H9 (cell line): ENCODE measurements at regions not wholly inside any gene's neighbourhood (a gene's known extent, or its start where the extent isn't known, plus 50 kb on each side); places are given as distances from the start of the nearest gene placed in this dataset.

ENCODE experiments used
- DNase-seq: peaks from one replicate; pipeline ENCODE4 v3.0.0-alpha.2; 2017
- H2AFZ ChIP-seq: one replicate; pipeline ENCODE4 v1.6.1; 2013; ENCODE audit warnings: mild to moderate bottlenecking, low read length, control low read depth, moderate library complexity
- H2AK5ac ChIP-seq: 2 replicates; pipeline ENCODE4 v1.6.1; 2013; ENCODE audit warnings: low read length, control low read depth, mixed read lengths; ENCODE audit not compliant: insufficient read length
- H2BK120ac ChIP-seq: one replicate; pipeline ENCODE4 v1.6.1; 2013; ENCODE audit warnings: low read depth, mild to moderate bottlenecking, low read length, control low read depth, inconsistent platforms; ENCODE audit not compliant: poor library complexity, severe bottlenecking
- H2BK12ac ChIP-seq: 2 replicates; pipeline ENCODE4 v1.6.1; 2013; ENCODE audit warnings: low read length, control low read depth, mixed read lengths, low read depth; ENCODE audit not compliant: insufficient read length
- H2BK15ac ChIP-seq: 2 replicates; pipeline ENCODE4 v1.6.1; 2013; ENCODE audit warnings: low read depth, low read length, control low read depth
- H2BK20ac ChIP-seq: one replicate; pipeline ENCODE4 v1.6.1; 2013; ENCODE audit warnings: low read depth, mild to moderate bottlenecking, low read length, control low read depth, inconsistent platforms; ENCODE audit not compliant: poor library complexity, severe bottlenecking
- H2BK5ac ChIP-seq: 2 replicates; pipeline ENCODE4 v1.6.1; 2013; ENCODE audit warnings: low read length, control low read depth, mixed read lengths; ENCODE audit not compliant: insufficient read length
- H3K14ac ChIP-seq: 2 replicates; pipeline ENCODE4 v1.6.1; 2013; ENCODE audit warnings: low read length, control low read depth; ENCODE audit not compliant: insufficient read depth
- H3K18ac ChIP-seq: 2 replicates; pipeline ENCODE4 v1.6.1; 2013; ENCODE audit warnings: low read depth, mild to moderate bottlenecking, mixed read lengths, low read length, control low read depth; ENCODE audit not compliant: insufficient read length
- H3K23ac ChIP-seq: 2 replicates; pipeline ENCODE4 v1.6.1; 2013; ENCODE audit warnings: low read length, control low read depth, mixed read lengths, low read depth; ENCODE audit not compliant: insufficient read length
- H3K23me2 ChIP-seq: 2 replicates; pipeline ENCODE4 v1.6.1; 2013; ENCODE audit warnings: low read depth, mild to moderate bottlenecking, mixed read lengths, low read length, control low read depth; ENCODE audit not compliant: insufficient read length, poor library complexity, severe bottlenecking
- H3K27ac ChIP-seq: 2 replicates; pipeline ENCODE4 v1.5.1; 2013; ENCODE audit warnings: low read length, control low read depth, mixed read lengths, low read depth; ENCODE audit not compliant: insufficient read length
- H3K27me3 ChIP-seq: 2 replicates; pipeline ENCODE4 v1.6.1; 2013; ENCODE audit warnings: low read length, control low read depth, inconsistent platforms; ENCODE audit not compliant: insufficient read depth
- H3K4ac ChIP-seq: 2 replicates; pipeline ENCODE4 v1.6.1; 2013; ENCODE audit warnings: low read depth, mild to moderate bottlenecking, control low read depth, inconsistent platforms, low read length, moderate library complexity
- H3K4me1 ChIP-seq: 2 replicates; pipeline ENCODE4 v1.6.1; 2013; ENCODE audit warnings: low read length, control low read depth, inconsistent platforms; ENCODE audit not compliant: insufficient read depth
- H3K4me2 ChIP-seq: 2 replicates; pipeline ENCODE4 v1.6.1; 2013; ENCODE audit warnings: low read length, control low read depth, mixed read lengths; ENCODE audit not compliant: insufficient read length, insufficient read depth
- H3K56ac ChIP-seq: 2 replicates; pipeline ENCODE4 v1.6.1; 2013; ENCODE audit warnings: low read depth, mild to moderate bottlenecking, mixed read lengths, low read length, control low read depth; ENCODE audit not compliant: insufficient read length
- H3K79me1 ChIP-seq: 2 replicates; pipeline ENCODE4 v1.6.1; 2013; ENCODE audit warnings: low read depth, mild to moderate bottlenecking, moderate library complexity, low read length, control low read depth, inconsistent platforms; ENCODE audit not compliant: insufficient read depth, poor library complexity, severe bottlenecking
- H3K79me2 ChIP-seq: 2 replicates; pipeline ENCODE4 v1.6.1; 2013; ENCODE audit warnings: low read length, control low read depth, inconsistent platforms; ENCODE audit not compliant: insufficient read depth
- H3K9ac ChIP-seq: 2 replicates; pipeline ENCODE4 v1.6.1; 2013; ENCODE audit warnings: low read length, control low read depth, mixed read lengths; ENCODE audit not compliant: insufficient read length; ENCODE audit errors: extremely low read depth
- H3K9me3 ChIP-seq: one replicate; pipeline ENCODE4 v1.6.1; 2013; ENCODE audit warnings: low read depth, low read length, inconsistent platforms; ENCODE audit not compliant: control insufficient read depth
- H3T11ph ChIP-seq: one replicate; pipeline ENCODE4 v1.6.1; 2013; ENCODE audit warnings: mild to moderate bottlenecking, low read length, control low read depth, inconsistent platforms
- H4K20me1 ChIP-seq: one replicate; pipeline ENCODE4 v1.6.1; 2013; ENCODE audit not compliant: control insufficient read depth, insufficient read length, insufficient read depth
- H4K5ac ChIP-seq: 2 replicates; pipeline ENCODE4 v1.6.1; 2013; ENCODE audit warnings: low read depth, mild to moderate bottlenecking, mixed read lengths, low read length, control low read depth; ENCODE audit not compliant: insufficient read length
- H4K8ac ChIP-seq: replicated peaks from 2 replicates; pipeline ENCODE4 v1.6.1; 2013; ENCODE audit warnings: low read length, control low read depth, mixed read lengths, low read depth; ENCODE audit not compliant: insufficient read length
- H4K91ac ChIP-seq: 2 replicates; pipeline ENCODE4 v1.6.1; 2013; ENCODE audit warnings: low read depth, mild to moderate bottlenecking, moderate library complexity, mixed read lengths, low read length, control low read depth; ENCODE audit not compliant: insufficient read length
- H3K27ac Mint-ChIP-seq, 3 experiments: 2 replicates in 2 of 3; 3 replicates in 1 of 3; pipeline ENCODE4 v1.8.0; 2020 to 2021; ENCODE audit warnings: mixed read lengths in 3 of 3, mild to moderate bottlenecking in 1 of 3, moderate library complexity in 1 of 3
- H3K27me3 Mint-ChIP-seq: 2 replicates; pipeline ENCODE4 v1.8.0; 2021; ENCODE audit warnings: low read depth, mild to moderate bottlenecking, moderate library complexity, mixed read lengths
- H3K36me3 Mint-ChIP-seq, 3 experiments: 2 replicates in 2 of 3; 3 replicates in 1 of 3; pipeline ENCODE4 v1.8.0; 2020 to 2021; ENCODE audit warnings: low read depth in 3 of 3, mixed read lengths in 3 of 3; ENCODE audit not compliant: insufficient read depth in 1 of 3
- H3K4me1 Mint-ChIP-seq, 2 experiments: 2 replicates each; pipeline ENCODE4 v1.8.0; 2020; ENCODE audit warnings: mixed read lengths in 2 of 2
- H3K4me3 Mint-ChIP-seq, 2 experiments: 2 replicates in 1 of 2; 3 replicates in 1 of 2; pipeline ENCODE4 v1.8.0; 2020 to 2021; ENCODE audit warnings: mild to moderate bottlenecking in 2 of 2, mixed read lengths in 2 of 2, moderate library complexity in 1 of 2
- H3K9me3 Mint-ChIP-seq, 2 experiments: 2 replicates in 1 of 2; 3 replicates in 1 of 2; pipeline ENCODE4 v1.8.0; 2020; ENCODE audit warnings: mild to moderate bottlenecking in 2 of 2, mixed read lengths in 2 of 2, moderate library complexity in 1 of 2
- CTCF ChIP-seq: fragments of 200-600 bp; sonication (generic); conservative IDR thresholded peaks from 3 replicates; pipeline ENCODE4 v1.8.0; 2021; ENCODE audit warnings: antibody characterized with exemption, mild to moderate bottlenecking
- WGBS: extraction: QIAGEN DNeasy Blood & Tissue Kit; methylation state at CpG from one replicate; pipeline ENCODE4 v1.1.7; 2013; ENCODE audit warnings: missing lambda C conversion rate, low lambda C conversion rate, mixed read lengths; ENCODE audit not compliant: insufficient read length; ENCODE audit errors: extremely low coverage; 5-methylcytosine and 5-hydroxymethylcytosine counted together

GRCh38 chr2:238557431-238557830 is 130.7 kb downstream of the ASB1 start:
- Mint-ChIP-seq H3K27me3 (peaks cover 3% of the 10 kb centered on the region), H3K4me3 (no peak overlapping the region)
- WGBS: no CpG with 5 or more reads among the region's 5 CpGs

More at GRCh38 chr2:238557431-238557830, 130.7 kb downstream of the ASB1 start:
- Histone ChIP-seq H3K9ac (no peak overlapping the region), H3K56ac (no peak overlapping the region), H3K4me2 (no peak overlapping the region), H4K20me1 (no peaks in the 10 kb centered on the region), H3K79me2 (no peaks in the 10 kb centered on the region), H3K9me3 (no peaks in the 10 kb centered on the region), H3K27me3 (no peaks in the 10 kb centered on the region), H4K5ac (no peak overlapping the region), H3K79me1 (no peaks in the 10 kb centered on the region), H2BK120ac (no peak overlapping the region), H2AK5ac (no peak overlapping the region), H3K14ac (no peak overlapping the region), H2BK20ac (no peak overlapping the region), H4K8ac (no peak overlapping the region), H3K23me2 (no peaks in the 10 kb centered on the region), H3K23ac (no peak overlapping the region), H3K27ac (no peak overlapping the region), H2AFZ (no peak overlapping the region), H3K4ac (no peak overlapping the region), H2BK5ac (no peak overlapping the region), H4K91ac (no peak overlapping the region), H2BK12ac (no peak overlapping the region), H3T11ph (no peak overlapping the region), H3K18ac (no peak overlapping the region), H2BK15ac (no peak overlapping the region), H3K4me1 (no peaks in the 10 kb centered on the region)
- DNase-seq: no peak
- Mint-ChIP-seq H3K36me3 (no peaks in the 10 kb centered on the region), H3K27ac (no peak overlapping the region), H3K9me3 (peaks cover 0 to 3% of the 10 kb centered on the region in 2 experiments; a peak in 2 of 5 replicates), H3K4me1 (peaks cover 10 to 14% of the 10 kb centered on the region in 2 experiments)
- TF ChIP-seq CTCF: no peak
